ENCODE measurements at regions not wholly inside any gene's neighbourhood (a gene's known extent, or its start where the extent isn't known, plus 50 kb on each side); places are given as distances from the start of the nearest gene placed in this dataset.

- DNase-seq (ENCODE audit: low read depth, low spot score) (no peak), ATAC-seq (no peak)
- ChIA-PET CTCF (no interaction called here), RAD21 (ENCODE audit: low non-redundant PET in 1 of 2, low total read pairs in 2 of 2, uncharacterized antibody in 2 of 2, unreplicated experiment in 2 of 2) (no interaction called here), POLR2A (no interaction called here)
- TF ChIP-seq SP1 (IDR thresholded peaks at IDR 0.05; ENCODE audit: low read depth): no peak
- TF ChIP-seq JUND (IDR thresholded peaks at IDR 0.05): no peak
- TF ChIP-seq POLR2A (IDR thresholded peaks at IDR 0.05; ENCODE audit: borderline replicate concordance, extremely low read depth, insufficient read depth, insufficient read length): no peak
- TF ChIP-seq EGR1 (IDR thresholded peaks at IDR 0.05; ENCODE audit: low read depth): no peak
- TF ChIP-seq CTCF (IDR thresholded peaks at IDR 0.05 in 2 of 3, conservative IDR thresholded peaks at IDR 0.05 in 1 of 3; ENCODE audit: borderline replicate concordance in 1 of 3, insufficient read depth in 1 of 3, low read depth in 2 of 3, low read length in 2 of 3): no peak
- no peak for TF ChIP-seq ZFX (IDR thresholded peaks at IDR 0.05)
- TF ChIP-seq ATF3 (IDR thresholded peaks at IDR 0.05): no peak
- no peak for TF ChIP-seq MAX (IDR thresholded peaks at IDR 0.05)
- no peak for TF ChIP-seq CEBPB (IDR thresholded peaks at IDR 0.05; ENCODE audit: low read depth)
- TF ChIP-seq SRF (IDR thresholded peaks at IDR 0.05; ENCODE audit: low read depth): no peak
- TF ChIP-seq ZBTB33 (IDR thresholded peaks at IDR 0.05; ENCODE audit: extremely low read depth, insufficient replicate concordance, low read length): no peak
- no peak for TF ChIP-seq ZNF274 (IDR thresholded peaks at IDR 0.05; ENCODE audit: low read depth, low read length)
- TF ChIP-seq CBX3 (IDR thresholded peaks at IDR 0.05; ENCODE audit: low read depth): no peak
- no peak for TF ChIP-seq EZH2 (IDR thresholded peaks at IDR 0.05)
- no peak for TF ChIP-seq TCF7L2 (IDR thresholded peaks at IDR 0.05; ENCODE audit: borderline replicate concordance, extremely low read depth, insufficient read depth, insufficient read length)
- no peak for TF ChIP-seq SIN3A (IDR thresholded peaks at IDR 0.05; ENCODE audit: low read depth)
- TF ChIP-seq FOSL1 (IDR thresholded peaks at IDR 0.05; ENCODE audit: low read depth): no peak
- Histone ChIP-seq H3K9me2 (ENCODE audit: insufficient read depth) (no peaks in the 10 kb centered on the region), H3K79me2 (ENCODE audit: insufficient read depth, low read length) (no peaks in the 10 kb centered on the region), H3K9ac (ENCODE audit: low read length) (no peak overlapping the region), H3K4me1 (ENCODE audit: control insufficient read depth in 1 of 2, insufficient read depth in 2 of 2, low read length in 2 of 2) (no peaks in the 10 kb centered on the region; a peak in 1 of 4 replicates), H2AFZ (ENCODE audit: low read depth, low read length, poor library complexity, severe bottlenecking) (no peak overlapping the region), H3K27me3 (ENCODE audit: insufficient read depth, low read length) (no peaks in the 10 kb centered on the region), H4K20me1 (ENCODE audit: insufficient read depth) (no peaks in the 10 kb centered on the region), H3K9me3 (ENCODE audit: control insufficient read depth in 1 of 2, insufficient read depth in 1 of 2, low read depth in 1 of 2, low read length in 2 of 2) (no peaks in the 10 kb centered on the region), H3K4me3 (replicated peaks in 1 of 2; ENCODE audit: low read depth in 1 of 2, low read length in 2 of 2) (no peak overlapping the region), H3K36me3 (ENCODE audit: control insufficient read depth in 1 of 2, insufficient read depth in 2 of 2, low read length in 2 of 2) (no peaks in the 10 kb centered on the region), H3K4me2 (ENCODE audit: low read length) (no peak overlapping the region), H3K27ac (ENCODE audit: low read depth, low read length) (no peak overlapping the region)
- intact Hi-C loops (cut with micrococcal nuclease): loop anchor here (5.0 kb wide), 1 partner anchor 214 kb away; no protein-coding TSS in a partner anchor
- no TSS peak for BruUV-seq (replicated peaks)
Measured at GRCh38 chr6:18533793-18534192, 146.6 kb downstream of the RNF144B start.
